Endothelial cell of umbilical vein (primary cell): ENCODE measurements at regions not wholly inside any gene's neighbourhood (a gene's known extent, or its start where the extent isn't known, plus 50 kb on each side); places are given as distances from the start of the nearest gene placed in this dataset.

ENCODE experiments used
- BruUV-seq: library from RNA; stranded (reverse); fragments of 400-500 nt; replicated peaks from 2 replicates; lab custom pipeline; 2021; lab: Mats Ljungman, UMichigan
- CTCF ChIA-PET: fragments of 300-600, 350-600 bp; sonication (Branson Sonifier 250); formaldehyde crosslinking; loops from one replicate; lab custom pipeline; 2021; ENCODE audit warnings: antibody characterized with exemption, inconsistent platforms; lab: Charles Lee
- POLR2A ChIA-PET: fragments of 300-600, 350-600 bp; sonication (Branson Sonifier 250); formaldehyde crosslinking; loops from one replicate; lab custom pipeline; 2021; ENCODE audit warnings: antibody characterized with exemption, inconsistent platforms; lab: Charles Lee
- DNase-seq: peaks from one replicate; pipeline ENCODE4 v3.0.0-alpha.2; 2011; ENCODE audit warnings: low read depth, low spot score
- FAIRE-seq: peaks from 2 replicates; lab custom pipeline; 2011; peaks lifted over from hg19 to GRCh38; lab: Jason Lieb, UNC
- H2AFZ ChIP-seq: 2 replicates; pipeline ENCODE4 v1.6.0; 2012; ENCODE audit warnings: low read depth, low read length, control low read depth, inconsistent platforms
- H3K27ac ChIP-seq: 2 replicates; pipeline ENCODE4 v1.5.1; 2011; ENCODE audit warnings: low read depth, mild to moderate bottlenecking, control low read depth, low read length, moderate library complexity; ENCODE audit not compliant: insufficient read depth
- H3K27me3 ChIP-seq, 2 experiments: 2 replicates each; pipeline versions ENCODE4 v1.6.0 to v1.6.1; 2011; ENCODE audit warnings: low read length in 2 of 2, mixed read lengths in 1 of 2; ENCODE audit not compliant: control insufficient read depth in 2 of 2, insufficient read depth in 2 of 2
- H3K36me3 ChIP-seq, 2 experiments: 2 replicates in 1 of 2; 3 replicates in 1 of 2; pipeline ENCODE4 v1.5.1; 2011; ENCODE audit warnings: low read length in 2 of 2, mild to moderate bottlenecking in 1 of 2, moderate library complexity in 1 of 2; ENCODE audit not compliant: control insufficient read depth in 2 of 2, insufficient read depth in 2 of 2; ENCODE audit errors: extremely low read depth in 1 of 2
- H3K4me1 ChIP-seq: 3 replicates; pipeline ENCODE4 v1.5.1; 2011; ENCODE audit warnings: mild to moderate bottlenecking, low read length; ENCODE audit not compliant: control insufficient read depth, insufficient read depth; ENCODE audit errors: extremely low read depth
- H3K4me2 ChIP-seq: 2 replicates; pipeline ENCODE4 v1.6.1; 2011; ENCODE audit warnings: low read length, control low read depth, mixed read lengths; ENCODE audit not compliant: insufficient read depth
- H3K4me3 ChIP-seq, 3 experiments: fragments of 200-600 bp in 1 of 3; sonication (generic), shearing (Covaris generic) in 1 of 3; replicated peaks in 1 of 3; 2 replicates each; pipeline ENCODE4 v1.5.1; 2011 to 2016; ENCODE audit warnings: control low read depth in 3 of 3, low read length in 3 of 3, mild to moderate bottlenecking in 2 of 3, inconsistent platforms in 1 of 3, low read depth in 1 of 3, moderate library complexity in 1 of 3; ENCODE audit not compliant: insufficient read depth in 1 of 3
- H3K79me2 ChIP-seq: 2 replicates; pipeline ENCODE4 v1.6.0; 2012; ENCODE audit warnings: low read length, inconsistent platforms; ENCODE audit not compliant: control insufficient read depth, insufficient read depth
- H3K9ac ChIP-seq: replicated peaks from 2 replicates; pipeline ENCODE3; 2011; ENCODE audit warnings: low read length, control low read depth; ENCODE audit not compliant: insufficient read depth; ENCODE audit errors: extremely low read depth
- H3K9me1 ChIP-seq: replicated peaks from 3 replicates; pipeline ENCODE4 v1.6.0; 2011; ENCODE audit warnings: mild to moderate bottlenecking, low read length; ENCODE audit not compliant: control insufficient read depth, insufficient read depth; ENCODE audit errors: extremely low read depth
- H3K9me3 ChIP-seq: replicated peaks from 2 replicates; pipeline ENCODE4 v1.5.1; 2012; ENCODE audit warnings: low read length, inconsistent platforms; ENCODE audit not compliant: control insufficient read depth, insufficient read depth
- H4K20me1 ChIP-seq: replicated peaks from 2 replicates; pipeline ENCODE3; 2011; ENCODE audit warnings: mild to moderate bottlenecking, low read length; ENCODE audit not compliant: control insufficient read depth, insufficient read depth; ENCODE audit errors: extremely low read depth
- EZH2 ChIP-seq: IDR thresholded peaks from 2 replicates; pipeline ENCODE4 v1.6.1; 2012; ENCODE audit warnings: borderline replicate concordance, low read depth, mild to moderate bottlenecking, moderate library complexity, low read length, inconsistent platforms; ENCODE audit not compliant: severe bottlenecking
- FOS ChIP-seq: IDR thresholded peaks from 2 replicates; pipeline ENCODE4 v1.6.1; 2011; ENCODE audit warnings: mild to moderate bottlenecking, low read length, moderate library complexity, borderline replicate concordance; ENCODE audit not compliant: insufficient read depth
- GATA2 ChIP-seq: IDR thresholded peaks from 2 replicates; pipeline ENCODE4 v1.7.0; 2011; ENCODE audit warnings: low read depth, mild to moderate bottlenecking, moderate library complexity, mixed read lengths, low read length; ENCODE audit not compliant: insufficient read length, insufficient read depth
- JUN ChIP-seq: IDR thresholded peaks from 2 replicates; pipeline ENCODE4 v1.6.1; 2011; ENCODE audit warnings: borderline replicate concordance, low read depth; ENCODE audit not compliant: insufficient read length, insufficient read depth
- MYC ChIP-seq: IDR thresholded peaks from one replicate; pipeline ENCODE4 v1.6.1; 2011; ENCODE audit warnings: mild to moderate bottlenecking, low read depth, low read length
- POLR2A ChIP-seq: IDR thresholded peaks from 2 replicates; pipeline ENCODE4 v1.6.1; 2012; ENCODE audit warnings: low read depth, mild to moderate bottlenecking, control low read depth, low read length
- POLR2AphosphoS5 ChIP-seq: IDR thresholded peaks from 2 replicates; pipeline ENCODE4 v1.6.1; 2012; ENCODE audit warnings: low read depth, mild to moderate bottlenecking, control low read depth, low read length, moderate library complexity; ENCODE audit not compliant: insufficient read depth
- dilution Hi-C: fragments of 300-500 bp; cut with MboI; formaldehyde crosslinking; loops from one replicate; pipeline ENCODE4 v1.15.0; 2019; ENCODE audit warnings: low sequenced_read_pairs; ENCODE audit not compliant: extremely low pct_ligation_motif_present
- intact Hi-C: fragments of 100-400 bp; cut with micrococcal nuclease; formaldehyde crosslinking; loops from one replicate; pipeline ENCODE4 v1.10.0; 2022
- TF ChIP-seq, protein P1 (sequence below): IDR thresholded peaks from 2 replicates; pipeline ENCODE4 v1.6.1; 2011; ENCODE audit not compliant: insufficient read depth, insufficient read length
- TF ChIP-seq, protein P2 (sequence below), 2 donors: IDR thresholded peaks; 1 replicate in 1 of 2; 2 replicates in 1 of 2; pipeline ENCODE4 v1.5.1; 2011; ENCODE audit warnings: low read length in 2 of 2, mild to moderate bottlenecking in 2 of 2, moderate library complexity in 2 of 2, control low read depth in 1 of 2, inconsistent platforms in 1 of 2, low read depth in 1 of 2; ENCODE audit not compliant: insufficient read depth in 1 of 2; ENCODE audit errors: extremely low read depth in 1 of 2

- DNase-seq (no peak), FAIRE-seq (no peak)
- Histone ChIP-seq H3K9ac (no peak overlapping the region), H3K36me3 (no peaks in the 10 kb centered on the region), H3K4me2 (no peak overlapping the region), H3K27ac (no peak overlapping the region), H3K79me2 (no peaks in the 10 kb centered on the region), H3K9me1 (no peaks in the 10 kb centered on the region), H3K4me1 (no peaks in the 10 kb centered on the region), H3K9me3 (no peaks in the 10 kb centered on the region), H4K20me1 (no peaks in the 10 kb centered on the region), H3K4me3 (no peak overlapping the region), H3K27me3 (no peaks in the 10 kb centered on the region), H2AFZ (no peak overlapping the region)
- BruUV-seq: no TSS peak
- intact Hi-C loops (no loop called here), dilution Hi-C loops (no loop called here)
- TF ChIP-seq MYC (no peak), JUN (no peak), POLR2A (no peak), FOS (no peak), GATA2 (no peak), POLR2AphosphoS5 (no peak), EZH2 (no peak)
- TF ChIP-seq, protein P1, sequence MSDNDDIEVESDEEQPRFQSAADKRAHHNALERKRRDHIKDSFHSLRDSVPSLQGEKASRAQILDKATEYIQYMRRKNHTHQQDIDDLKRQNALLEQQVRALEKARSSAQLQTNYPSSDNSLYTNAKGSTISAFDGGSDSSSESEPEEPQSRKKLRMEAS: no peak
- TF ChIP-seq, protein P2, sequence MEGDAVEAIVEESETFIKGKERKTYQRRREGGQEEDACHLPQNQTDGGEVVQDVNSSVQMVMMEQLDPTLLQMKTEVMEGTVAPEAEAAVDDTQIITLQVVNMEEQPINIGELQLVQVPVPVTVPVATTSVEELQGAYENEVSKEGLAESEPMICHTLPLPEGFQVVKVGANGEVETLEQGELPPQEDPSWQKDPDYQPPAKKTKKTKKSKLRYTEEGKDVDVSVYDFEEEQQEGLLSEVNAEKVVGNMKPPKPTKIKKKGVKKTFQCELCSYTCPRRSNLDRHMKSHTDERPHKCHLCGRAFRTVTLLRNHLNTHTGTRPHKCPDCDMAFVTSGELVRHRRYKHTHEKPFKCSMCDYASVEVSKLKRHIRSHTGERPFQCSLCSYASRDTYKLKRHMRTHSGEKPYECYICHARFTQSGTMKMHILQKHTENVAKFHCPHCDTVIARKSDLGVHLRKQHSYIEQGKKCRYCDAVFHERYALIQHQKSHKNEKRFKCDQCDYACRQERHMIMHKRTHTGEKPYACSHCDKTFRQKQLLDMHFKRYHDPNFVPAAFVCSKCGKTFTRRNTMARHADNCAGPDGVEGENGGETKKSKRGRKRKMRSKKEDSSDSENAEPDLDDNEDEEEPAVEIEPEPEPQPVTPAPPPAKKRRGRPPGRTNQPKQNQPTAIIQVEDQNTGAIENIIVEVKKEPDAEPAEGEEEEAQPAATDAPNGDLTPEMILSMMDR (IDR thresholded peaks at IDR 0.05; ENCODE audit: extremely low read depth in 1 of 2, insufficient read depth in 1 of 2, low read depth in 1 of 2, low read length in 2 of 2): no peak
- POLR2A ChIA-PET: no interaction called here
- CTCF ChIA-PET: no interaction called here
Observed at GRCh38 chrY:13017493-13017892, 112.8 kb downstream of the DDX3Y start.
